ENCODE measurements at regions not wholly inside any gene's neighbourhood (a gene's known extent, or its start where the extent isn't known, plus 50 kb on each side); places are given as distances from the start of the nearest gene placed in this dataset.
"Not testable (repeated sequence)": the region's sequence is repeated elsewhere in the genome, so short reads cannot be mapped to it uniquely, and the experiment has no call there.

GRCh38 chr14:84420221-84420620 is 1109.7 kb upstream of the FLRT2 start:
- no peak for DNase-seq (ENCODE audit: low read depth in 2 of 2)

DNA sequence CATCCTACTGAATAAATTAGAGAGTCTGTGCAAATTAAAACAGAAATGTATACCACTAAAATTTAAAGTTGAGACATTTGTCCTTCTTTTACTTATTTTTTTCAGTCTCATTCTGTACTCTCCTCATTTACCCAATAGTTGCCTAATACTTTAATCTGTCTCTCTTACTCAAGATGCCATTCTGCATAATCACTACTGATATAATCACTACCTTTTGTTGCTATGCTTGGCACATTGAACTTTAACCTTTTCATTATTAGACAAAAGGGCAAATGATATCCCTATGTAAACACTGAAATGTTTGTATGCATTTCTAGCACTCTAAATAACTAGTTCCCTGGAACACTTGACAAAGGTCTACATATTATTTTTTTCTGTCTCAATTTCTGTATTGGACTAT is 1108.3 kb upstream of the FLRT2 start:
- DNase-seq (ENCODE audit: low read depth in 2 of 2) = no peak

GRCh38 chr14:84425968-84426367 is 1104.0 kb upstream of the FLRT2 start:
- DNase-seq (ENCODE audit: low read depth in 2 of 2) = no peak

DNA sequence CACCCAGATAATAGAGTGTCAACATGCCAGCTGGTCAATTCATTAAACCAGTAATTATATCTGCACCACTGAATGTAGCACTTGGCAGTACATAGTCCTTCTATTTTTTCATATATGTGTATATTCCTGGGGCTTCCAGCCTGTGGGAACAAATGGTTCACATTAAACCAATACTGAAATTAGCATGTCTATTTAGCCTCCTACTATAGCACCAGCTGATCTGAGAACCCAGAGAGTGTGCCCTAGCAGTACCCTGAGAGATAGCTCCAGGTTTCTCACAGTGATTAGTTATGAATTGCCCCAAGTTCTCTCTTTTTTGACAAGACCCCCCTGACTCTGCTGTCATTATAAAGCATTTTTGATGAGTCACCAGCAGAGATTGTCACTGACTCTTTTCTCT is 1097.3 kb upstream of the FLRT2 start:
- no peak for DNase-seq (ENCODE audit: low read depth in 2 of 2)

- no peak for DNase-seq (ENCODE audit: low read depth in 2 of 2)
These were observed 1096.0 kb upstream of the FLRT2 start for GRCh38 chr14:84433961-84434360.

DNA sequence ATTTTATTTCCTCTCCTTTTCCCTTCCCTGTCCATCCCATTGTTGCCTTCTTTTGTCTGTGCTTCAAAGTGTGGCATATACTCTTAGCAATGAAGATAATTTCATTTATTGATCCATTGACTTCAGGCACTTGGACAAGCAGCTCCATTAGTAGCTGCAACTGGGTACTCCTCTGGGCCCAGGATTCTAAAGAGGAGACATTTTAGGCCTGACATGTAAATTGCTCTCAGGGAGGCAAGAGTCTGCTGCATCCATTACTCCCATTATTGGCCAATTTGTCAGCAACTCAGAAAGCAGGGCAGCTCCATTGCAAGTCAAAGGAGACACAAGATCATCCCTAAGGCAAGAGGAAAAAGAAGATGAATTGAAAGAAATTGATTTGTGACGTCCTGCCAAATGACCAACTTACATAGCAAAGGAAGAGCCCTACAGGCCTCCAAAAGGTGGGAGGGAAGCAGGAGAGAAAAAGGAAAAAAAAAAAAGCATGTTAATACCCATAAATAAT is 1094.1 kb upstream of the FLRT2 start:
- DNase-seq (ENCODE audit: low read depth in 2 of 2) = no peak

- DNase-seq (ENCODE audit: low read depth in 2 of 2) = no peak
These were observed 1093.4 kb upstream of the FLRT2 start for GRCh38 chr14:84436528-84436927.

- DNase-seq (ENCODE audit: low read depth in 2 of 2) = no peak
These were observed 1087.4 kb upstream of the FLRT2 start for GRCh38 chr14:84442521-84442920.

GRCh38 chr14:84445486-84445885 is 1084.5 kb upstream of the FLRT2 start:
- no peak for DNase-seq (ENCODE audit: low read depth in 2 of 2)

DNA sequence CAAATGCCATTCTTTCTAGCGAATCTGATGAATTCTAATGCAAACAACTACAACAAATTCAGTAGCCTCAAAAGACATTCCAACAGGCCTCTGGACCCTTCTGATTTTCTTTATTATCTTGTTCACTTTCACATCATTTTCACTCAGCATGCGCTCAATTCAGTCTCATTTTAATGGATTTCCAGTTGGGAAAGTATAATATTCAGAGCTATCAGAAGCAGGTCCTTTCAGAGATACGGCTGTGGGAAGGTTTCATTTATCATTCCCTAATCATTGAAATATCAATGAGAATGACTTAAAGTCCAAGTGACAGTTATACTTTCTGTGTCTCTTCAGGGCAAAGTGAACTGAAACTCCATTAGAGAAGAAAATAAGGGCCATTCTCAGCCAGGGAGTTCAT is 1083.7 kb upstream of the FLRT2 start:
- no peak for DNase-seq (ENCODE audit: low read depth in 2 of 2)

DNA sequence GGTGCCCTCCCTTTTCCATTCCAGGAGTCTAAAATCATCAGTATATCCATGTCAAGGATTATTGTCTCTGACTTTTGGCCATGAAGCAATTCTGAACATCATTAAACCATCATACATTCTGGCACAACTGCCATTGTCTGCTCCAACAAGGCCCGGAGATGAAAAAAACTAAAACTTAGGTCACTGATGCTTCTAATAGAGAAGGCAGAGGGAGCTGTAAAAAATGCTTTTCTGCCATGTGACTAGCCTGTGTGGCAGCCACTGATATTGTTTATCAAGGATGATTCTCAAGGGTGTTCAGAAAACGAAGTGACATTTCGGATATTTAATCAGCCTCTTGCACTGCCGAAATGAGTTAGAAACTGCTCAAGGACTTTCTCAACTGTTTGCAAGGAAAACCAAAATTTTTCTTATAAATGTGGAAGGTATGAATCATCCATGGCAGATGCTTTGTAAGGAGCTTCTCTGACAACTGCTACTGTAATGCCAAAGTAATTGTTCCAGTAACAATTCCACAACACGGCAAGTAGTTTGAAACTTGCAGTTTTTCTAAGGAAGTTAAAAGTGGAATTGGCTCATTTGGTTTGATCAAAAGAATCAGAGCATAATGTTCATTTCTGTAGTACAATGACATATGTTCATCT is 1076.5 kb upstream of the FLRT2 start:
- no peak for DNase-seq (ENCODE audit: low read depth in 2 of 2)

GRCh38 chr14:84454114-84454513 is 1075.8 kb upstream of the FLRT2 start:
- DNase-seq (ENCODE audit: low read depth in 2 of 2) = no peak

DNA sequence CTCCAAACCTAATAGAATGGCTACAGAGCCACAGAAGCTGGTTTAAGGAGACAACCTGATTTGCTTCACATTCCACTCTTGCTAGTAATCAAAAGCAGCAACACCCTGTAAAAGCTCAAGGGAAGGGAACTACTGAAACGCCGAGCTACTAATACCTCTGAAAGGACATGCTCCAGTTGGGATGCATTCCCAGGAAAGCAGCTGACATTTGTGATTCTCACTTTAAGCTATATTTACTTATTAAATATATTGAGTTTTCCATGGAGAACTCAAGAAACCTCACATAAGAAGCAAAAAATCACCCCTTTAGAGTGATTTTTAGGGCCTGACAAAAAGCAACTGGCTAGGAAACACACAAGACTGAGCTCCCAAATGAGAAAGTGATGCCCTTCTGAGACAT is 1073.0 kb upstream of the FLRT2 start:
- DNase-seq (ENCODE audit: low read depth in 2 of 2) = no peak

DNA sequence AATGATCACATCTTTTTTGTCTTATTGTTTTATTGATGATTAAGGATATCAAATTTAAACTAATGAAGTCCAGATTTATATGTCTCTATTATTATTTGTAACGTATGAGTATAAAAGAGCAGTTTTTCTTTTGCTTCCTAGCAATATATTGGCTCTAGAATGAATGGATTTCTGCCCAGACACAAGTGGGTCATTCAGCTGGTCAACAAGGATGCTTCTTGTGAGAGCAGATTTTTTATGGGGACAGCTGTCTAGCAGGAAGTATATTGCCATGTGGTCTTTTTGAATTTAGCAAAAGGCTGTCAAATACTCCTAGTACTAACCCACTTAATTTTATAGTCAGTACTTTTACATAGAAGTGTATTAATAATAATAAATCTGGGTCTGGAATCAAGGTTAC is 1071.1 kb upstream of the FLRT2 start:
- no peak for DNase-seq (ENCODE audit: low read depth in 2 of 2)

GRCh38 chr14:84465880-84466279 is 1064.1 kb upstream of the FLRT2 start:
- DNase-seq (ENCODE audit: low read depth in 2 of 2) = no peak

DNA sequence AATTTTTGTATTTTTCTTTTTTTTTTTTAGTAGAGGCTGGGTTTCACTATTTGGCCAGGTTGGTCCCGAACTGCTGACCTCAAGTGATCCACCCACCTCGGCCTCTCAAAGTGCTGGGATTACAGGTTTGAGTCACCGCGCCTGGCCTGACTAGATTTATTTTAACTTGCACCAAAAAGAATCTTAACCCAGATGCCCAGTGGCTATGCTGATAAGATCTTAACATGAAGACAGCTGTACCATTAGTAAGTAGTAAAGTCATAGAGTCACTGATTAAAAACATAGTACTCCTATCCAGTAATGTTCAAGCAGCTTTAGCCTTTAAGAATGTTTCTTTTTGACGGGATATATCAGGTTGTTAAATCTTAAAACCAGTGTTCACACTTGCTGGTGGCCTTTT is 1061.8 kb upstream of the FLRT2 start:
- DNase-seq (ENCODE audit: low read depth in 2 of 2) = no peak

- no peak for DNase-seq (ENCODE audit: low read depth in 2 of 2)
These were observed 1051.9 kb upstream of the FLRT2 start for GRCh38 chr14:84477996-84478395.

GRCh38 chr14:84482256-84483071 is 1047.5 kb upstream of the FLRT2 start:
- no peak for DNase-seq (ENCODE audit: low read depth in 2 of 2)

DNA sequence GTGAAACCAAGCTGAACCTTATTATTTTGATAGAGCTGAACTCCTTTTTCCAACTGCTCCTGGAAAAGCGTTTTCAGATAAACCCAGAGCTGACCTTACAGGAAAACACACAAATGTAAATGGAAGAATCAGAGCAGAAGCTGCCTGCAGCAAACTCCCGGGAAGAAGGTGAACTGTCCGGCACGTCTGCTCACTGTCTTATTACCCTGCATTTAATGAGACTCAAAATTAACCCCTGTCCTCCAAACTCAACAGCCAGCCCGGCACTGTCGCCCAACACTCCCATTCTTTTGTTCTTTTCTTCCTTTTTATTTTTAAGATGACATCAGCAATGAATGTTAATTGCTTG is 1046.9 kb upstream of the FLRT2 start:
- DNase-seq (ENCODE audit: low read depth in 2 of 2) = no peak

DNA sequence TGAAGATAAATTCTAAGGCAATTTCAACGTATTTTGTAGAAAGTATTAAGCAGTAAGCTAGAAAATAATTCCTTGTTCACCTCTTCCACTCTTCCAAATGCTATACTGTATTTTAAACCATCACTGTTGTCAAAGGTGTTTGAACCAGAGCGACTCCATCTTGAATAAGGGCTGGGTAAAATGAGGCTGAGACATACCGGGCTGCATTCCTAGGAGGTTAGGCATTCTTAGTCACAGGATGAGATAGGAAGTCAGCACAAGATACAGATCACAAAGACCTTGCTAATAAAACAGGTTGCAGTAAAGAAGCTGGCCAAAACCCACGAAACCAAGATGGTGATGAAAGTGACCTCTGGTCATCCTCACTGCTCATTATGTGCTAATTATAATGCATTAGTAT is 1045.7 kb upstream of the FLRT2 start:
- DNase-seq (ENCODE audit: low read depth in 2 of 2) = not testable (repeated sequence)

DNA sequence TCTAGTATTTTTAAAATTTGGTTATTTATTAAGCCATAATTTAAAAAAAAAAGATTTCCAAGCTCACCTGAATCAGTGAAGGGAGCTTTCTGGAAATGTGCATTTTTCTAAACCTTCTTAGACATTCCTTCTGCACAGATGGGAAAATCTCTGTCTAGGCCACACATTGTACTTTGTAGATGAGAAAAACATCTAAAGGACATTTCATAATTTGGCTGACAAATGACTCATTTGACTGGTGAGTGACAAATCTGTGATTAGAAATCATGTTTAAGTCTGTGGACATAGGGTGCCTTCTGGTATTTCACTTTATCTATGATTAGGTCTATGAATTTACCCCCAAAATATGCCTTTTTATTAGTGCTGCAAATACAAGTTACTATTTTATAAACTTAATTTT is 1044.9 kb upstream of the FLRT2 start:
- no peak for DNase-seq (ENCODE audit: low read depth in 2 of 2)

DNA sequence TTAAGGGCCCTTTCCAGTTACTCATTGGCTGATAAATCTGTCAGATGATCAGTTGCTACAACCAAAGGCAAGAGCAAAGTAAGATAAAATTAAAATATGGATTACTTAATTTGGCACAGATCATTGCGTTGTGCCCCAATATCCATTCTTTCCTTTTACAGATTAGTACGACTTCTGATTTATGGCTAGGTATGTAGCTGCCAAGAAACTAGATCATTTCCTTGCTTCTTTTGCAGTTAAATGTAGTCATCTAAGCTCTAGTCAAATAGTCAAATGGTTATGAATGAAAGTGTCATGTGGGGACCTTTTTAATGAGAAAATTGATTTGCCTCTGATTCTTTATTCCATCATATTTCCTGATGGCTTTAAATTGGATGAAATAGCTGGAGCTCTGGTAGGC is 1039.9 kb upstream of the FLRT2 start:
- DNase-seq (ENCODE audit: low read depth in 2 of 2) = no peak

- no peak for DNase-seq (ENCODE audit: low read depth in 2 of 2)
These were observed 1037.3 kb upstream of the FLRT2 start for GRCh38 chr14:84492685-84493084.

DNA sequence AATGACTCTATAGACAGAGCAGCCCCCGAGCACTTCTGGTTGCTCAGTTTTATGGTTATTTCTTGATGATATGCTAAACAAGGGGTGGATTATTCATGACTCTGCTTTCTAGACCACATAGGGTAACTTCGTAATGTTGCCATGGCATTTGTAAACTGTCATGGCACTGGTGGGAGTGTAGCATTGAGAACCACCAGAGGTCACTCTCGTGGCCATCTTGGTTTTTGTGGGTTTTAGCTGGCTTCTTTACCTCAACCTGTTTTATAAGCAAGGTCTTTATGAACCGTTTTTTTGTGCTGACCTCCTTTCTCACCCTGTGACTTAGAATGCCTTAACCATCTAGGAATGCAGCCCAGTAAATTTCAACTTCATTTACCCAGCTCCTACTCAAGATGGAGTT is 1036.2 kb upstream of the FLRT2 start:
- no peak for DNase-seq (ENCODE audit: low read depth in 2 of 2)

All from stimulated activated CD4-positive, alpha-beta T cell treated with anti-CD3 and anti-CD28 coated beads, Interleukin-1b, Interleukin-23, amount 100 ng/mL, for 4 hours (primary cell).